GM18508 (cell line): ENCODE measurements at regions not wholly inside any gene's neighbourhood (a gene's known extent, or its start where the extent isn't known, plus 50 kb on each side); places are given as distances from the start of the nearest gene placed in this dataset.
"Not testable (repeated sequence)": the region's sequence is repeated elsewhere in the genome, so short reads cannot be mapped to it uniquely, and the experiment has no call there.

Experiments used
- ATAC-seq: cut with Tn5 transposase; IDR thresholded peaks from one replicate; pipeline ENCODE4 v1.9.1; 2021; ENCODE audit warnings: moderate number of reproducible peaks; ENCODE audit not compliant: insufficient read depth, unreplicated experiment

DNA sequence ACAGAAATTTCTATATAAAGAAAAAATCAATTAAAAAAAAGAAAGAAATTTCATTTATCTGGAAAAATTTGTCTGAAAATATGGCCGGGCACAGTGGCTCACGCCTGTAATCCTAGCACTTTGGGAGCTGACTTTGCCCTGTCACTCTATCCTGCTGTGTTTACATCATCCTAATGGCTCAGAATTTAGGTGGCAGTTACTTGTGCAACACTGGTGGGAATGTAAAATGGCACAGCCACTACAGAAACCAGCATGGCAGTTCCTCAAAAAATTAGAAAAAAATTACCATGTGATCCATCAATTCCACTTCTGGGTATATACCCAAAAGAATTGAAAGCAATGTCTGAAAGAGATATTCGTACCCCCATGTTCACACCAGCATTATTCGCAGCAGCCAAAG is 405.2 kb upstream of the AUTS2 start:
- no peak for ATAC-seq

DNA sequence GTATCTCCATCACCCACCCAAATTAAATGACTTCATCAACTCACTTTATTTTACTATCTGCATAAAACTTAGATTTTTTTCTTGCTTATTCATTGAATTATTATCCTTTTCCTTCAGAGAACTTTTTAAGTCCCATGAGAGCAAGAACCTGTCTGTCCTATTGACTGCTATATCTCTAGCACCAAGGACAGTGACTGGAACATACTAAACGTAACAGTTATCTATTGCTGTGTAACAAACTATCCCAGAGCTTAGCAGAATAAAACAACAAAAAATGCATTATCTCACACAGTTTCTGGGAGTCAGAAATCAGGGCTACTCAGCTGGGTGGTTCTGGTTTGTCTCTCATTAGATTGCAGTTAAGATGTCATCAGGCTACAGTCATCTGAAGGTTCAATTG is 401.7 kb upstream of the AUTS2 start:
- ATAC-seq, result no peak

DNA sequence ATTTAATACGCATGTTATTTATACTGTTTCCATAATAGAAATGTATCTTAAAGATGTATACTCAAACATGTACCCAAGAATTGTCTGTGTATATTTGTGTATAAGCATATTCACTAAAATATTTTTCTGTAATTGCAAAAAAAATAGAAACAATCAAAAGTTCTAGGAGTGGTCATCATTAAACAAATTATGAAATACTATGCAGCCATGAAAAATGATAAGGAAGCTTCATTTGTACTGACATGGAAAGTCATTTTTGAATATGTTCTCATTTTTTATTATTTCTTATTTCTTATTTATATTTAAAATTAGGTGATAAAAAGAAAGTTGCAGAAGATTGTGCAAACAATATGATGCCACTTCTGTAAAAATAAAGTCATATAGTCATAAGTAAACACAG is 400.0 kb upstream of the AUTS2 start:
- ATAC-seq, result no peak

DNA sequence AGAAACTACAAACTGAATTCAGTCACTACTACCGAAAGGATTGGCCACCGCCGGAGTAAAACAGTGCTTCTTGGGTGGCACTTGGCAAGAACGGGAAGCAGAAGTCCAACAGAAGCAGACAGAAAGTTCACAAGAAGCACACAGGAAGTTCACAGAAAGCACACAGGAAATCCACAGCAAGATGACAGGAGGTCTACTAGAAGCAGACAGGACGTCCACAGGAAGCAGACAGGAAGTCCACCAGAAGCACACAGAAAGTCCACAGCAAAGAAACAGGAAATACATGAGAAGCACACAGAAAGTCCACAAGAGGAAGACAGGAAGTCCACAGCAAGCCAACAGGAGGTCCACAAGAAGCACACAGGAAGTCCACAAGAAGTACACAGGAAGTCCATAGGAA is 399.2 kb upstream of the AUTS2 start:
- no peak for ATAC-seq

DNA sequence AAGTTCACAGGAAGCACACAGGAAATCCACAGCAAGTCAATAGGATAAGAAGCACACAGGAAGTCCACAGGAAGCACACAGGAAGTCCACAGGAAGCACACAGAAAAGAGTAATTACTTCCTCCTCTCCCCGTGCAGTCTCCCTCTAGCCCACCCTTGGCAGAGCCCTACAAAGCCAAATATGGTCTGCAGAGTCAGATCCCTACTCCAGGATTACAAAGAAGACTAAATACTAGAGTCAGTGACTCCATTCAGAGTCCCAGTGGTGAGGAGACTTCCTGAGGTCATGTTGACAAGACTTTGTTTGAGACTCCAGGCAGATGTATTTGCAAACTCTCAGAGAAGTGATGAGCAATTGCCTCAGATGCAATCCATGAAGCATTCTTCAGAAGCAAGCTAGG is 398.6 kb upstream of the AUTS2 start:
- ATAC-seq, result no peak

DNA sequence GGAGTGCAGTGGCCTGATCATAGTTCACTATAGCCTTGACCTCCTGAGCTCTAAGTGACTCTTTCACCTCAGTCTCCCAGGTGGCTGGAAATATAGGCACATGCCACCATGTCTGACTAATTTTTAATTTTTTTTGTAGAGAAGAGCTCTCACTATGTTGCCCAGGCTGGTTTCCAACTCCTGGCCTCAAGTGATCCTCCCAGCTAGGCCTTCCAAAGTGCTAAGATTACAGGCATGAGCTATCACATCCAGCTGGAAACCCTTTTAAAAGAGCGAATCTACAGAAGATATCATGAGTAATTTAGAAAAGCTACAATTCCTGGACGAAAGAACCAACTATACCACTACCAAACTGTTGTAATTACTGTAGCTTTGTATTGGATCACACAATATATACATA is 394.4 kb upstream of the AUTS2 start:
- no peak for ATAC-seq

DNA sequence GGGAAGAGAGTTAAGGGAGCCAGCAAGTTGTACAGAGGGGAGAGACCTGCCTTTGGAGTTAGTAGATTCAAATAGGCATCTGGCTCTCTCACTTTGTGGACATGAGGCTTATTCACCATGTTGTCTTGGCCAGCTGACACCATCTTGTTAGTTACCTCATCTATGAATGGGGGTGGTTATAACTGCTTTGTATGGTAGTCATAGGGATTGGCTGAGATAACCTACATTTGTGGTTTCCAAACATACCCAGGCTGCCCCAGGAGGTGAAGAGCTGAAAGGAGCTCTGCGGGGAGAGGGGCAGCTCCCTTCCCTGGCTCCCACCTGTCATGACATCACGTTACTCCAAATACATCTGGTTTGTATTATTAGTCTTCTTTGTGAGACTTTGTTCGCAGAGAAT is 393.3 kb upstream of the AUTS2 start:
- no peak for ATAC-seq

DNA sequence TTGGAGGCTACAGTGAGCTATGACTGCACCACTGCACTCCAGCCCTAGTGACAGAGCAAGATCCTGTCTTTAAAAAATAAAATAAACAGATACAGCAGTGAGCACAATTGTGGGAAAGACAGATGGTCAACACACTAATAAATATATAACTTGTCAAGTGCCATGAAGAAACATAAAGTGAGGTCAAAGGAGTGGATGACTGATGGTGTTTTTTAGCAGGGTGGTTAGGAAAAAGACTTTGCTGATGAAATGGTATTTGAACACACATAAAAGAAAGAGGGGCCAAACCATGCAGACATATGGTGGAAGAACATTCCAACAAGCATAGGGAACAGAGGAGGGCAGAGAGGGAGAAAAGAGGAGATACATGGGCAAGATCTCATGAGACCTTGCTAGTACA is 392.7 kb upstream of the AUTS2 start:
- no peak for ATAC-seq

DNA sequence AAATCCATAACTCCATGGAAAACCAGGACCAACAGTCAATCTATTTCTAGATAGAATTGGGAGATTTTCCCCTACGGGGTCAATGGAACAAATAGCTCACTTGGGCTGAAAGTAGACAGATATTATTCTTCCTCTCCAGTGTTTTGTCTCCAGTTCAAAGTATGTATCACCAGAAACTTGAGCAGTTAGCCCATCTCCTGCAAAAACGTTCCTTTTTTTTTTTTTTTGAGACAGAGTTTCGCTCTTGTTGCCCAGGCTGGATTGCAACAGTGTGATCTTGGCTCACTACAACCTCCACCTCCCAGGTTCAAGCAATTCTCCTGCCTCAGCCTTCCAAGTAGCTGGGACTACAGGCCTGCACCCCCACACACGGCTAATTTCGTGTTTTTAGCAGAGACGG is 390.0 kb upstream of the AUTS2 start:
- ATAC-seq, result no peak

DNA sequence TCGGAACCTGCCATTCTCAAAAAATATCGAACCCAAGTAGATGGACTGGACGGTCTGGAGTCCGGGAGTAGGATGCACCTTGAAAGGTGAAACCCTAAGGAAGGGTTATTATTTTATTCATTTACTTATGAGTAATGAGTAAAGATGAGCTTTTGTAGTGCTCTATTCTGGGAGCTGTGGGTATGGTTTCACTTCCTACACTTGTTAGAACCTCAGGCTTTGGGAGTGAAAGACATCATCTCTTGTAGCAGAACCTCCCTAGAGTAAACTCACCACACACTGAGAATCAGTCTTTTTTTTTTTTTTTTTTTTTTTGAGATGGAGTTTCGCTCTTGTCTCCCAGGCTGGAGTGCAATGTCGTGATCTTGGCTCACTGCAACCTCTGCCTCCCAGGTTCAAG is 389.4 kb upstream of the AUTS2 start:
- peak; percentile 96 for ATAC-seq

DNA sequence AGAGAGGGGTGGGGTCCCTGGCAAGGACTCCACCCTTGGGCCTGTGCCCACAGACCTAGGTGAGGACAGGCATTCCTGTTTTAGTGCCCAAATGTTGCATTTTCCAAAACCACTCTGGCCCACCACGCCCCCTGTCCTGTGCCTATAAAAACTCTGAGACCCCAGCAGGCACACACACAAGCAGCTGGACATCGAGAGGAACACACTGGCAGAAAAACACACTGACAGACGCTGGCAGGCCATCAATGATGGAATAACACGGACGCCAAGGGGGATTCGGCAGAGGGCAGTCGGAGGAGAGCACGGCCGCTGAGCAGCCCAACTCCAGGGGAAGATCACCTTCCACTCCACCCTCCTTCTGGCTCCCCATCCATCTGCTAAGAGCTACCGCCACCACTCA is 386.9 kb upstream of the AUTS2 start:
- ATAC-seq, result no peak

DNA sequence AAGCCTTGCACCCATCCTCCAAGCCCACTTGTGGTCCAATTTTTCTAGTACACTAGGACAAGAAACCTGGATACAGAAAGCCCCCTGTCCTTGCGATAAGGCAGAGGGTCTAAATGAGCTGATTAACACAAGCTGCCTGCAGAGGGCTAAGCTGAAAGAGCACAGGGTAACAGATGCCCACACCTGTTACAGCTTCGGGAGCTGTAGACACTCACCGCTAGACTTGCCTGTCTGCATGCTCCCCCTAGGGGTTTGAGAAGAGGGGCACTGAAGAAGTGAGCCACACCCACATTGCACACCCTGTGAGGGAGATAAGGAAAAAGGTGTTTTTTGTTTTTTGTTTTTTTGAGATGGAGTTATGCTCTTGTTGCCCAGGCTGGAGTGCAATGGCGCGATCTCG is 386.5 kb upstream of the AUTS2 start:
- no peak for ATAC-seq

DNA sequence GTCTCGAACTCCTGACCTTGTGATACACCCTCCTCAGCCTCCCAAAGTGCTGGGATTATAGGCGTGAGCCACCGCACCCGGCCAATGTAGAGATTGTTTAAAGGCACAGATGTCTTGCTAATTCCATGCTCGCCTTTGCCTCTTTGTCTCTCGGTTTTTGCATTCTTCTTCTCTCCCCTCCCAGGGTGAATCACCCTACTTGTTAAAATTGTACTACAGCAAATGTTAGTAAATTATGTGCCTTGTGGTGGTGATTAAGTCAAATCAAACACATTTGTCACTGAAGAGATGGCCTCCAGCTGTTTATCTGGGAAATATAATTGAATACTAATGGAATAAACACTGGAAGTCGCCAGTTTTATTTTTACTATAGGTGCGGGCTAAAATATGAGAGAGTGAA is 384.4 kb upstream of the AUTS2 start:
- ATAC-seq, result no peak

DNA sequence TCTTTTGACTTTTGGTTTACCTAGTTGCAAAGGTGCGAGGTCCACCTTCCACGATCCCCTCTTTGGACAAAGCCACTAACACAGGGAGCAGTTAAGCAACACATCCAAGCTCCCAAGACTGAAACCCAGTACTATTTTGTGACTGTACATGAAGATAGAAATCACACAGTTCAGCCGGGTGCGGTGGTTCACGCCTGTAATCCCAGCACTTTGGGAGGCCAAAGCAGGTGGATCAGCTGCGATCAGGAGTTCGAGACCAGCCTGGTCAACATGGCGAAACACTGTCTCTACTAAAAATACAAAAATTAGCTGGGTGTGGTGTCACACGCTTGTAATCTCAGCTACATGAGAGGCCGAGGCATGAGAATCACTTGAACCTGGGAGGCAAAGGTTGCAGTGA is 382.8 kb upstream of the AUTS2 start:
- ATAC-seq, result not testable (repeated sequence)

DNA sequence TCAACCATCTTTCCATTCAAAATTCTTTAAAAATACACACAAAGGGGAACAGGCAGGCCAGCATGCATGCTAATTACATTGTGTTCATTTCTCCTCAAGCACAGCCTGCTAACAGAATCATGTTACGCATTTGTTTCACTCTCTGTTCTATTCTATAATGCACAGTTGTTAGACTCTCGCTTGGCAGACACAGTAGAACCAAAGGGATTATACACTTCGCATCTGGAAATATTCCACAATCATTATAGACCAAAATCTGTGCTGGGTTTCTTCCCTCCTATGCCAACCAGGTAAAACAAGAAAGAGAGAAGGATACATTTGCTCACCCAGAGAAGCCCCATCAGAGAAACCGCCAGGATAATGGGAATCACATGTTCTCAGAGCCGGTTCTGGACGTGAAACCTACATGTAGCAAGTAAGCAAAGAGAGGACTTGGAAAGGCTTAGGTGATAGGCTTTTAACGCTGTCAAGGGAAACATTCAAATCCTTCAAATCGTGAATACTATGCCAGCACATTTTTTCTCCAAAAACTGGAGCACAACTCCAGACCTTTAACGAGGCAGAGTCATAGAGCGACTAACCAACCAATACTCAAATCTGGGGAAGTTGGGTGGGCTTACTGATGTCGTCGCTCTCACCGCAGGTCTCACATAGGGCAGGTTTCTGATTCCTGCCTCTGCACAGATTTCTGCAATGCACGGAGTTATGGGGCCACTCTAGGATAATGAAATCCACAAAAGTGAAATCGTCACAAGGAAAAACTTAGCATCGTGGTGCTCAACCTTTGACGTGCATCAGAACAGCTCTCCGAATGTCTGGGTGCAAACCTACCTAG is 380.5 kb upstream of the AUTS2 start:
- no peak for ATAC-seq

DNA sequence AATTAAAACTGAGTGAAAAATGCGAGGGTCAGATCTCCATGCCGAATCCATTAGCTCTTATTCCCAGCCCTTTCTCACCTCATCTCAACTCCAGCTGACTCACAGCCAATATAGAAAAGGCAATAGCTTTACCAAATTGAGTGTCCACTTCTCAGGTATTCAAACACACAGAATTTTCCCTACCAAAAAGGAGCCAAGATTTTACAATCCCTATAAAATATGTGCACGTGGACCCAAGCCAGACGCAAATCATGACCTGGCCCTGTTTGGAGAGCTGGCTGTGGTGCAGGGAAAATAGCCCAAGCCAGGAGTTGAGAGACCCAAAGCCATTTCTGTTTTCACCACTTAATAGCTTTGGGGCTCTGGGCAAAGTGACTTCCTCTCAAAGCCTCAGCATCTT is 379.7 kb upstream of the AUTS2 start:
- ATAC-seq, result no peak

DNA sequence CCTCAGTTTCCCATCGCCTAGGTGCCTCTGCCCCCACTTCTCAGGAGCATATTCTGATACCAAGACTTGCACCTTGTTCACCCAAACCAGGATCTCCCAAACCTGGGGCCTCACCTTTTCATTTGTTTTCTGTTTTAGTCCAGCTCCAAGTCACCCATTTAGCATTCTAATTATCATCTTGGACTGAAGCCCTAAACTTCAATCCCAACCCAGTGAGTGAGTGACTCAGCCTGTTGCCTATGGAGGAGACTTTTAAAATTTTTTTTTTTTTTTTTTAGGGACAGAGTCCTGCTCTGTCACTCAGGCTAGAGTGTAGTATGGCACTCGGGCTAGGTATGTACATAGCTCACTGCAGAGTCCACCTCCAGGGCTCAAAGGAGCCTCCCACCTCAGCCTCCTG is 378.9 kb upstream of the AUTS2 start:
- ATAC-seq, result no peak

DNA sequence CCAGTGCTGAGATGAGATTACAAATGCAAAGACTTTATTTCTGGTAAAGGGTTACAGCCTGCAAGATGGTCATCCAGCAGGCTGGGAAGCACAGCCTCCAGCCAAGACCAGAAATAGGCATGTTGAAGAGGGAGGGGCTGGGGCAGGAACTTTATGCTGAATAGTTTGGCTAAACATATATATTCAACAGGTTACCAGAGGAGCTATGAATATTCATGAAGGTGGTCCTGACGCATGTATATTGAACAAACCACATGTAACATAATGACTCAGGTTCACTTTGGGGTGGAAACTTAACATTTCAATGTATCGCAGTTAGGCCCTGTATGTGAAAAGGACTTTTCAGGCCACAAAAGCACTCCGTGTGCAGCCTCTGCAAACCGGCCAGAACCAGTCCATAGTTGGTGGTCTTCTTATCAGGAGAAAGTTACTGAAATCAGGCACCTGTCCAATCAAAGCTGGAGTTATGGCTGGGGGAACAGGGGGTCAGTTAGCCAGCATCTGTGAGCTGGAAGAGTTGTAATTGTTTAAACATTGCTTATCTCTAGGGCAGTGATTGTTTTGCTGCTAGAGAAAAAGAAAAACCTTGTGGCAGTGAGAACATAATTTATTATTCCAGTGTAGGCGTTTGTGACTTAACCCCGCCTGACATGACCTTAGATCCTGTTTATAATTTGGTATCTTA is 372.9 kb upstream of the AUTS2 start:
- ATAC-seq, result no peak

DNA sequence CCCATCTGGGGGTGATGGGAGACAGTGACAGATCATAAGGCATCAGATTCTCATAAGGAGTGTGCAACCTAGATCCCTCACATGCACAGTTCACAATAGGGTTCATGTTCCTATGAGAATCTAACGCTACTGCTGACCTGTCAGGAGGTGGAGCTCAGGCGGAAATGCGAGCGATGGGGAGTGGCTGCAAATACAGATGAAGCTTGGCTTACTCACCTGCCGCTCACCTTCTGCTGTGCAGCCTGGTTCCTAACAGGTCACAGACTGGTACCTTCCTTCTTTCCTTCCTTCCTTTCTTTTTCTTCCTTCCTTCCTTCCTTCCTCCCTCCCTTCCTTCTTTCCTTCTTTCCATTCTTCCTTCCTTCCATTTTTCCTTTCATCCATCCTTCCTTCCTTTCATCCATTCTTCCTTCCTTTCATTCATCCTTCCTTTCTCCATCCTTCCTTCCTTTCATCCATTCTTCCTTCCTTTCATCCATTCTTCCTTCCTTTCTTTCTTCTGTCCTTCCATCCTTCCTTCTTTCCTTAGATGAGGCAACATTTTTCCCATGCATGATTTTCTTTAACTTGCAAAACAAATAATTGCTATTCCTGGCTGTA is 370.0 kb upstream of the AUTS2 start:
- ATAC-seq, result no peak

DNA sequence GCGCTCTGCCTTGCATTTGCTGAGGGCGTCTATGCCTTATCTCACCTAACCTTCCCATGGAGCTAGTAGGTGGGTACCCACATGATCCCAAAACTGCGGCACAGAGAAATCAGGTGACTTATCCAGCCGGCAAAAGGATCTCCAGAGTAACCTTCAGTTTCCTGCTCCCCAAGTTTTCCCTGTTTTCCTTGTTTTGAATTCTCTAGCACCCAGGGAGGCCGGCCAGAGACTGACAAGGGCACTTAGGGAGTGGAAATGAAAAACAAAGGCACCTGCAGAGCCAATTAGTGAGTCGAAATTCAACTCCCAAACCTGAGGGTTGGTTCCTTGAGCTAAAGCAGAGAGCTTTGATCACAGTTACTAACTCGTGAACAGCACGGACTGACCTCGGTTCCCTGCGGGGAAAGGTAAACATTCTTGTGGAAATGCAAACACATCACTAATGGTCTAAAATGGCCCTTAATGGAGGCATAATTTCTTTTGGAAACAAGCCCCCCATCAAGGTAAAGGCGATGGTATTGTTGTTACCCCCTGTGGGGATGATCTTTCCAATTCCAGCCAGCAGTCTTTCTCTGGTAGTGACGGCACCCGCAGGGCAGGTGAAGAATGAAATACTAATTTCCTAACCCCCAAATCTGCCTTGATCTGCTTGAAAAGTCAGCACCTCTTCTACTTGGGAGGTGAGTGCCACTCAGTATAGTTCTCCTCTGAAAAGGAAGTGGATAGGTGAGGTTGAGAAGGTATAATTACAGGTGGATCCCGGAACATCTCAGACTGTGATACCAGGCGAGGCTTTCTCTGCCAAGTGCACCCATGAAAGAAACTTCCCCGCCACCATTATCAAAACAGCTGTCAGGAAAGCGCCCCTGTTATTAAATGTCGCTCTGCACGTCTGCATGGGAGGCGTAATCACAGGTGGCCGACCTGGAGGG is 365.6 kb upstream of the AUTS2 start:
- ATAC-seq, result no peak

DNA sequence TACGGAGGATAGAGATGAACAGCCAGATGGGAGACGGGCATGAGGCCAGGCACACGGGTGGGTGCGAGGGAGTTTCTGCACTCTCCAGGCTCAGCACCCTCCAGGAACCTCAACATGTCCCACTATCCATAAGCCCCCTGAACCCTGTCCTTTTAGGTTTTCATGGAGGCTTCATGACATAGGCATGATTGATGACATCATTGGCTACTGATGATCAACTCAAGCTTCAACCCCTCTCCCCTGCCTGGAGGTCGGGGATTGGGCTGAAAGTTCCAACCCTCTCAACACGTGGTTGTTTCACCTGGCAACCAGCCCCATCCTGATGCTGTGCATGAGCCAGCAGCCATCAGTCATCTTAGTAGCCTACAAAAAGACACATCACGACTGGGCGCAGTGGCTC is 360.7 kb upstream of the AUTS2 start:
- no peak for ATAC-seq
